NOMO-1 (cell line): ENCODE measurements at regions not wholly inside any gene's neighbourhood (a gene's known extent, or its start where the extent isn't known, plus 50 kb on each side); places are given as distances from the start of the nearest gene placed in this dataset.
"Not testable (repeated sequence)": the region's sequence is repeated elsewhere in the genome, so short reads cannot be mapped to it uniquely, and the experiment has no call there.

Source experiments
- DNase-seq, 2 experiments: peaks; one replicate each; lab custom pipeline; 2025; ENCODE audit not compliant: unreplicated experiment in 2 of 2; lab: John Stamatoyannopoulos, UW

- no peak for DNase-seq
Measured at GRCh38 chr3:107001635-107002034, 375.6 kb upstream of the CCDC54 start.

- not testable (repeated sequence) for DNase-seq
Measured at GRCh38 chr3:107005352-107005751, 371.9 kb upstream of the CCDC54 start.

- no peak for DNase-seq
Measured at GRCh38 chr3:107008213-107008612, 369.0 kb upstream of the CCDC54 start.

DNA sequence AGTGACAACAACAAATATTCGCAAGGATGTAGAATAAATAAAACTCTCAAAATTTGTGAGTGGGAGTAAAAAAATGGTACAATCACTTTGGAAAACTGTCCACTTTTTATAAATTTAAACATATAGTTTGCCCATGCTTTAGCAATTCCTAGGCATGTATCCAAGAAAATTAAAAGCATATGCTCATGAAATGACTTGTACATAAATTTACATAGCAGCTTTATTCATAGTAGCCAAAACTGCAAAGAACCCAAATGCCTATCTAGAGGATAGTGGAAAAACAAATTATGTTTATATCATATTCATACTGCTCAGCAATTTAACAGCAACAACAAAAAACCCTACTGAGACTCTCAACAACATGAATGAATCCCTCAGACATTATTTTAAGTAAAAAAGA is 363.6 kb upstream of the CCDC54 start:
- no peak for DNase-seq

- DNase-seq, result no peak
Measured at GRCh38 chr3:107024551-107025026, 352.6 kb upstream of the CCDC54 start.

DNA sequence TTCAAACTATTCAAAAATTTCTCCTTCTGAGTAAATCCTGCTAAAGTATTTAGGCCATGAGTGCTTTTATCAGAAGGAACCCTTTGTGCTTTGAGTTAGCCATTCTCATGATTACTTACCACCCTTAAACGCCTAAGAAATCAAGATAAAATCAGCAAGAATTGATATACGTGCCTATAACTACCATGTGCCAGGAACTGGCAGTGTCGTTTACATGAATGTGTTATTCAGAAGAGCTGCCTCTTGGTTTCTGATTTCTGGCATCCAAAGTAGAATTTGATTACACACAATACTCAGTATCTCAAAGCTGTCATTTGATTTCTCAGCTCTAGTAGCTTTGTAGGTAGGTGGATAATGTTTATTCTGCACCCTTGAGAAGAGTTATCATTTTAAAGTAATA is 351.3 kb upstream of the CCDC54 start:
- no peak for DNase-seq

DNA sequence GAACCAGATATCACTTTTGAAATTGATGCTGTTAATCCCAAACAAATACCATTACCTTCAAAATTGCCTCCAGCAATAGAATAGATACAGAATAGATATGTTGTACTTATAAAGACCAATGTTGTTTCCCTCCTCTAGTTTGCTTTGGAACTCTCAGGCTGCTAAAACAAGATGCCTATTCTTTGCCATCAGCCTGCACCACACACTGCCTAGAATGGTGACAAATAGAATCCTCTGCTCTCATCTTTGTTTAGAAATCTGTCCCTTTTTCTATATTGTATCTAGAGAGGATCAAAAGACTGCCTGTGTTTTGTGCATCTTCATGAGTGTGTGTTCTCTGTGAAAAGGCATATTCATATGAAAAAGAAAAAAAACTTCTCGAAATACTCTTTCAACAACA is 349.2 kb upstream of the CCDC54 start:
- no peak for DNase-seq

GRCh38 chr3:107028626-107029025 is 348.6 kb upstream of the CCDC54 start:
- no peak for DNase-seq

- DNase-seq, result no peak
Measured at GRCh38 chr3:107032111-107032510, 345.1 kb upstream of the CCDC54 start.

- no peak for DNase-seq
Measured at GRCh38 chr3:107034142-107034541, 343.1 kb upstream of the CCDC54 start.

- no peak for DNase-seq
Measured at GRCh38 chr3:107035176-107035575, 342.1 kb upstream of the CCDC54 start.

GRCh38 chr3:107044677-107045076 is 332.6 kb upstream of the CCDC54 start:
- no peak for DNase-seq

DNA sequence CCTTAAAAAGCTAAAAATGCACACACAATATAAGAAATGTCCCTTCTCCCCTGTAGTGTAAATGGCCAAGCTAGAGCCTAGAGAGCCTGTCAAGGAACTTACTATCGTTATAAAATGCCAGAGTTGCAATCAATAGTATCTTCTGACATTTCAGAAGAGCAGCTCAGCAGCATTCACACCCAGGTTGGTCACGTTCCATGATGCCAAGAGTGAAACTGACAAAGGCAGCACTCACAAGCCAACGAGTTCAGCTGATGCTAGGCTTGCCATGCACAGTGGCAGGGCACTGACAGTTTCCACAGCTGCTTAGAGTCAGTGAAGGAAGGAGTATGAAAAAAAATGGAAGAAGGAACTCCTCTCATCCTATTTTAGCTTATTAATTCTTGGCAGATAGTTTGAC is 331.4 kb upstream of the CCDC54 start:
- no peak for DNase-seq

GRCh38 chr3:107055181-107055942 is 321.9 kb upstream of the CCDC54 start:
- DNase-seq, result no peak

GRCh38 chr3:107061466-107061865 is 315.8 kb upstream of the CCDC54 start:
- no peak for DNase-seq

DNA sequence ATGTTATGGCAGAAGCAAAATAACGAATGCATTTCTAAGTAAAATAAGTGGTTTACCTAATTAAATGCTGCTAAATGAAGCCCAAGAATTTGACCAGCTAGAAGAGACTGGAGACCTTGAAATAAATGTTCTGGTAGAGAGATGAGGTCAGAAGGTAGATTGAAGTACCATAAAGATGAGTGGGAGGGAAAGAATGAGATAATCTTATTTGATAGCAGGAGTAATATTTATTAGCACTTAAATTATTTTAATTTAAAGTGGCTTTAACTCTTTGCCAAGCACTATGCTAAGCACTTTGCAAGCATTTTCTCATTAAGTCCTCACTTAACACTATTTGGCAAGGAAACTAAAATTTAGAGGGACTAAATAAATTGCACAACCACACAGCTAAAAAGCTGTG is 314.9 kb upstream of the CCDC54 start:
- no peak for DNase-seq

- no peak for DNase-seq
Measured at GRCh38 chr3:107062787-107063186, 314.5 kb upstream of the CCDC54 start.

DNA sequence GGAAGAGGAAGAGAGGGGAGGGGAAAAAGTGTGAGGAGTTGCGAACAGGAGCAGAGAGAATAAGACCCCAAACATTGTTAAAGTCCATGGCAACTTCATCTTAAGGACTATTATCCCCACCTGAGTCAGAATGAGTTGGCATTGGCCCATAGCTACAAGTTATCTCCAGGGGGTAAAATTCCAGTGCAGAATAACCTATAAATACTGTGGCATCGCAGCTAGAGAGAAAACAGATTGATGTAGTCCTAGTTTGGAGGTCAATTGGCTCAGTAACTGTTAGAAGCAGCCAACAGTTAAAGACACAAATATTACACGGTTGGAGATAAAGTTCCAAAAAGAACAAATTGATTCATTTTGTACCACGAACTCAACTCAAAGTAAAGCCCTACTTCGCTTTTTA is 313.9 kb upstream of the CCDC54 start:
- no peak for DNase-seq

GRCh38 chr3:107064405-107065060 is 312.7 kb upstream of the CCDC54 start:
- peak; percentile 40 to 65 for DNase-seq

DNA sequence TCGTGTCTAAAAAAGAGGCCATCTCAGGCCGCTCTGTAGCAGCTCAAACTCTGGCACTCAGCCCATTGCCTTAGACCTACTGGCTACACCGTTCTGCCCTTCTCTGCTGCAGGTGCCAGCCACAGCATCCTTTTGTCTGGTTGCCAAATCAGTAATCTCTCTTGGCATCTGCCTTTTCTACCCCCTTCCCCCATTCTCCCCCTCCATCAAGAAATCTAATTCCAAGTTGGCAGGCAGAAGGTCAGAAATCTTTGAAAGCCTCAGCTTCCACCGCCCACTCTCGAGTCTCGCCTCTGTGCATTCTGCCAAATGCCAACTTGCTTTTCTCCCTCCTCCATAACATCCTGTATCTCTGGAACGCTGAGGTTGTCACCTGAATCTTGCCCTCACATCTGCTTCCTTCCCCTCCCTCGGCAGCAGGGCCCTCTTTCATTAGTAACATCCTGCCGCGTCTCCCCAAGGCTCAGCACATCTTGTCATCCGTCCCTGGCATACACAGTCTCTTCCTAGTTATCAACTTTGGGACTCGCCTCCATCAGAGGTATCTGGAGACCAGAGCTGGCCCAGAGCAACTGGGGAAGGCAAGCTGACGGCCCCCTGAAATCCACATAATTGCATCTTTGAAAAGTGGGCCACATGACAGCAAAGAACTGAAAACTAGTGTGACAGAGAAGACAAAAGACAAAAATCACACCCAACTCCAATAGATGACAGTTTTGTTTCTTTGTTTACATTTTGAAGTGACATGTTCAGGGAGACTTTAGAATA is 312.0 kb upstream of the CCDC54 start:
- DNase-seq, result no peak

- DNase-seq, result no peak
Measured at GRCh38 chr3:107067421-107067820, 309.8 kb upstream of the CCDC54 start.

- DNase-seq, result no peak
Measured at GRCh38 chr3:107068980-107069379, 308.3 kb upstream of the CCDC54 start.
